ENCODE measurements at regions not wholly inside any gene's neighbourhood (a gene's known extent, or its start where the extent isn't known, plus 50 kb on each side); places are given as distances from the start of the nearest gene placed in this dataset.
A peak's percentile ranks its signal among the peaks of the same experiment; 100 is the strongest.
"Not testable (repeated sequence)": the region's sequence is repeated elsewhere in the genome, so short reads cannot be mapped to it uniquely, and the experiment has no call there.

GRCh38 chr7:118918556-118918955 is 694.1 kb downstream of the ANKRD7 start:
- DNase-seq (ENCODE audit: low read depth), result no peak

- DNase-seq (ENCODE audit: low read depth), result no peak
These were observed 714.3 kb downstream of the ANKRD7 start for GRCh38 chr7:118938845-118939244.

GRCh38 chr7:118944271-118944670 is 719.8 kb downstream of the ANKRD7 start:
- DNase-seq (ENCODE audit: low read depth), result no peak

GRCh38 chr7:118945911-118946682 is 721.6 kb downstream of the ANKRD7 start:
- no peak for DNase-seq (ENCODE audit: low read depth)

- DNase-seq (ENCODE audit: low read depth), result no peak
These were observed 724.0 kb downstream of the ANKRD7 start for GRCh38 chr7:118948508-118948907.

GRCh38 chr7:118949031-118949430 is 724.5 kb downstream of the ANKRD7 start:
- no peak for DNase-seq (ENCODE audit: low read depth)

GRCh38 chr7:118956285-118956684 is 731.8 kb downstream of the ANKRD7 start:
- not testable (repeated sequence) for DNase-seq (ENCODE audit: low read depth)

- no peak for DNase-seq (ENCODE audit: low read depth)
These were observed 744.9 kb downstream of the ANKRD7 start for GRCh38 chr7:118969370-118969769.

GRCh38 chr7:118971706-118972105 is 747.2 kb downstream of the ANKRD7 start:
- DNase-seq (ENCODE audit: low read depth), result no peak

- DNase-seq (ENCODE audit: low read depth), result no peak
These were observed 750.3 kb downstream of the ANKRD7 start for GRCh38 chr7:118974836-118975235.

GRCh38 chr7:118995350-118995749 is 770.8 kb downstream of the ANKRD7 start:
- DNase-seq (ENCODE audit: low read depth), result no peak

GRCh38 chr7:119007236-119007635 is 782.7 kb downstream of the ANKRD7 start:
- DNase-seq (ENCODE audit: low read depth), result peak; percentile 6

- no peak for DNase-seq (ENCODE audit: low read depth)
These were observed 786.1 kb downstream of the ANKRD7 start for GRCh38 chr7:119010635-119011034.

GRCh38 chr7:119026391-119026790 is 801.9 kb downstream of the ANKRD7 start:
- no peak for DNase-seq (ENCODE audit: low read depth)

GRCh38 chr7:119028736-119029135 is 804.2 kb downstream of the ANKRD7 start:
- no peak for DNase-seq (ENCODE audit: low read depth)

- not testable (repeated sequence) for DNase-seq (ENCODE audit: low read depth)
These were observed 807.6 kb downstream of the ANKRD7 start for GRCh38 chr7:119032136-119032535.

- DNase-seq (ENCODE audit: low read depth), result no peak
These were observed 809.1 kb downstream of the ANKRD7 start for GRCh38 chr7:119033641-119034040.

- no peak for DNase-seq (ENCODE audit: low read depth)
These were observed 813.4 kb downstream of the ANKRD7 start for GRCh38 chr7:119037941-119038340.

- DNase-seq (ENCODE audit: low read depth), result no peak
These were observed 821.6 kb downstream of the ANKRD7 start for GRCh38 chr7:119046068-119046467.

GRCh38 chr7:119065966-119066365 is 841.5 kb downstream of the ANKRD7 start:
- DNase-seq (ENCODE audit: low read depth), result no peak

- no peak for DNase-seq (ENCODE audit: low read depth)
These were observed 861.5 kb downstream of the ANKRD7 start for GRCh38 chr7:119086026-119086425.

- no peak for DNase-seq (ENCODE audit: low read depth)
These were observed 866.3 kb downstream of the ANKRD7 start for GRCh38 chr7:119090851-119091250.

GRCh38 chr7:119096683-119097082 is 872.2 kb downstream of the ANKRD7 start:
- no peak for DNase-seq (ENCODE audit: low read depth)
